ENCODE measurements at regions not wholly inside any gene's neighbourhood (a gene's known extent, or its start where the extent isn't known, plus 50 kb on each side); places are given as distances from the start of the nearest gene placed in this dataset.
"Not testable (repeated sequence)": the region's sequence is repeated elsewhere in the genome, so short reads cannot be mapped to it uniquely, and the experiment has no call there.

GRCh38 chr1:38608202-38608864 is 251.2 kb downstream of the RRAGC start:
- peak; percentile 7 for DNase-seq

- no peak for DNase-seq
Measured at GRCh38 chr1:38607526-38607925, 252.0 kb downstream of the RRAGC start.

- DNase-seq = no peak
Measured at GRCh38 chr1:38605063-38605462, 254.5 kb downstream of the RRAGC start.

GRCh38 chr1:38603907-38604306 is 255.7 kb downstream of the RRAGC start:
- no peak for DNase-seq

GRCh38 chr1:38600905-38601304 is 258.7 kb downstream of the RRAGC start:
- DNase-seq = no peak

GRCh38 chr1:38600286-38600685 is 259.3 kb downstream of the RRAGC start:
- DNase-seq = no peak

- DNase-seq = no peak
Measured at GRCh38 chr1:38598118-38598517, 261.5 kb downstream of the RRAGC start.

GRCh38 chr1:38589036-38589435 is 270.5 kb downstream of the RRAGC start:
- no peak for DNase-seq

- no peak for DNase-seq
Measured at GRCh38 chr1:38587766-38588165, 271.8 kb downstream of the RRAGC start.

GRCh38 chr1:38586993-38587646 is 272.5 kb downstream of the RRAGC start:
- peak; percentile 65 for DNase-seq

GRCh38 chr1:38585971-38586370 is 273.6 kb downstream of the RRAGC start:
- no peak for DNase-seq

GRCh38 chr1:38585460-38585859 is 274.1 kb downstream of the RRAGC start:
- no peak for DNase-seq

GRCh38 chr1:38584448-38585355 is 274.9 kb downstream of the RRAGC start:
- no peak for DNase-seq

GRCh38 chr1:38583287-38583686 is 276.3 kb downstream of the RRAGC start:
- DNase-seq = not testable (repeated sequence)

- no peak for DNase-seq
Measured at GRCh38 chr1:38581396-38581795, 278.2 kb downstream of the RRAGC start.

GRCh38 chr1:38580594-38580993 is 279.0 kb downstream of the RRAGC start:
- DNase-seq = no peak

- no peak for DNase-seq
Measured at GRCh38 chr1:38579056-38579455, 280.5 kb downstream of the RRAGC start.

GRCh38 chr1:38578271-38578951 is 281.2 kb downstream of the RRAGC start:
- peak; percentile 22 for DNase-seq

GRCh38 chr1:38577937-38578270 is 281.7 kb downstream of the RRAGC start:
- DNase-seq = no peak

- no peak for DNase-seq
Measured at GRCh38 chr1:38577385-38577784, 282.2 kb downstream of the RRAGC start.

GRCh38 chr1:38576241-38576640 is 283.3 kb downstream of the RRAGC start:
- DNase-seq = no peak

- no peak for DNase-seq
Measured at GRCh38 chr1:38571726-38572125, 287.8 kb downstream of the RRAGC start.

GRCh38 chr1:38570657-38570975 is 289.0 kb downstream of the RRAGC start:
- DNase-seq = no peak
